HG03097 (cell line): ENCODE measurements at regions not wholly inside any gene's neighbourhood (a gene's known extent, or its start where the extent isn't known, plus 50 kb on each side); places are given as distances from the start of the nearest gene placed in this dataset.
"Not testable (repeated sequence)": the region's sequence is repeated elsewhere in the genome, so short reads cannot be mapped to it uniquely, and the experiment has no call there.

Experiments used
- ATAC-seq: cut with Tn5 transposase; IDR thresholded peaks from one replicate; pipeline ENCODE4 v1.9.1; 2021; ENCODE audit not compliant: unreplicated experiment, low FRiP score

DNA sequence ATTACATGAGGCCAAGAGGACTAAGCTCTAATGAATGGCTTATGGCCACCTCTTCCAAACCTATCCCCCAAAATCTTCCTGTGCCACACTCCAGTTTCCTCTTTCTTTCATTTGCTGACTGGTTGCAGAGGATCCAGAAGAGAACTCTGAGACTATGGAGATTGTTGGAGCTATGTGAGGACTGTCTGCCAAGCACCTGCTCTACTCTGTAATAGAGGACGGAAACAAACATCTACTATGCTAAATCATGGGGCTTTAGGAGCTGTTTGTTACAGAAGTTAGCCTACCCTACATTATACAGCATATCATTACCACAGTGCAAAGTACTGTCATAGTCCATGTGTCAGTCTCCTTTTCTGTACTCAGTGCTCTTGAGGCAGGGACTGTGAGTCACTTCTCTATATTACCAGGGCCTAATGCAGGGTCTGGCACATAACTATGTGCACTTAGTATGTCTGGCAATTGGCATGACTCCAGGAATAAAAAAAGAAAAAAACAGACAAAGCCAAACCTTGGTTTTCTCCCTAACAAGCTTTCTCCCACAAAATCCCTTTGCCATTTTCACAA, 95.1 kb downstream of the RPAP3 start:
- ATAC-seq: no peak

DNA sequence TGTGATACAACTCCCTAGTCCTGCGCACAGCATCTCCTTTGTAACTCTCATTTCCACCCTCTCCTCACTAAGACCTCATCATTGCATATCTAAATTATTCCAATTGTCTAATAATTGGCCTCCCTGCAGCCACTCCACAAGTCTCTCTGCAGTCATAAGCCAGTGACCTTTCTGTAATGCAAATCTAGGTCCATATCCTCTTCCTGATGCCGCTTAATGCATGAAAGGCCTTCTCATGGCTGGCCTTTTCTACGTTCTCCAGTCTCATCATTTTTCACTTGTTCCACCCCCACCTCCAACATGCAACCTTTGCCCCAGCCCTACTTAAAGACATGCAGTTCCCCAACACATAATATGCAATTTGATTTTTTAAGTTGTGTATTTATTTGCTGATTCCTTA, 96.0 kb downstream of the RPAP3 start:
- no peak for ATAC-seq

DNA sequence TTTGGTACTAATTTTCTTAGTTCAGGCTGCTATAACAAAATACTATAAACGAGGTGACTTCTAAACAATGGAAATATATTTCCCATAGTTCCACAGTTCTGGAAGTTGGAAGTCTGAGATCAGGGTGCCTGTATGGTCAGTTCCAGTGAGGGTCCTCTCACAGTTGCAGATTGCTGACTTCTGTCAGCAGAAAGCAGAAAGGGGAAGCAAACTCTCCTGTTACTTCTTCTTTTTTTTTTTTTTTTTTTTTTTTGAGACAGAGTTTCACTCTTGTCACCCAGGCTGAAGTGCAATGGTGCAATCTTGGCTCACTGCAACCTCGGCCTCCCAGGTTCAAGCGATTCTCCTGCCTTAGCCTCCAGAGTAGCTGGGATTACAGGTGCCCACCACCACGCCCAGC, 97.2 kb downstream of the RPAP3 start:
- ATAC-seq: not testable (repeated sequence)

- ATAC-seq: no peak
These were observed 101.5 kb downstream of the RPAP3 start for GRCh38 chr12:47604221-47604873.

GRCh38 chr12:47602949-47603558, 102.8 kb downstream of the RPAP3 start:
- ATAC-seq: no peak

GRCh38 chr12:47602325-47602724, 103.5 kb downstream of the RPAP3 start:
- ATAC-seq: no peak

DNA sequence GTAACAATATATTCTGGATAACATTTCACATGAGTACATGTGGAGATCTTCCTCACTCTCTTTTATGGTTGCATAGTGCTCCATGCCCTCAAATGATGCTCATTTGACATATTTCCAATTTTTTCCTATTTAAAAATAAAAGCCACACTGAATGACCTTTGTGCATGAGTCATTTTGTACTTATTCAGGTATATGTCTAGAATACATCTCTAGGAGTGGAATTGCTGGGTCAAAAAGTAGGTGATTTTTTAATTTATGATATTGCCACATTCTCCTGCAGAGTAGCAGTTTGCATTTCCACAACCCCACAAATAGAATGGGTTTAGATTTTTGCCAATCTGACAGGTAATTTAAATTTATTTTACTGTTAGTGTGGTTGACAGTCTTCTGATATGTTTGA, 104.8 kb downstream of the RPAP3 start:
- no peak for ATAC-seq

DNA sequence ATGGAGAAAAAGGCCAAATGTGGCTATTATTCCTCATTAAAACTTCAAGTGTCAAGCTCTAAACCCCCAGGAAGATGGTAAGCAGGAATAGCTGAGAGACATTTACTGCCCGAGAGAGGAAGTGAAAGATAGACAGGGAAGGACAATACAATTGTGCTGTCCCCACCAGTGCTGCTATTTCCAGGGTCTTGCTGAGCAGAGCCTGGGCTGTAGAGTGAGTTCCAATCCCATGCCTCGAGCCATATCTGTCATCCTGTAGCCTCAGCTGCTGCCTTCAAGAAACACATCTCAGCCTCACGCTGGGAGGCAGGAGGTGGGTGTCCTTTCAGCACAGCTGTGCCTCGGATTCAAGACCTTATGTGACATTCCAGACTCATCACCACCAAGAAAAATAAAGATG, 114.0 kb downstream of the RPAP3 start:
- no peak for ATAC-seq

- no peak for ATAC-seq
These were observed 114.5 kb downstream of the RPAP3 start for GRCh38 chr12:47591361-47591791.

DNA sequence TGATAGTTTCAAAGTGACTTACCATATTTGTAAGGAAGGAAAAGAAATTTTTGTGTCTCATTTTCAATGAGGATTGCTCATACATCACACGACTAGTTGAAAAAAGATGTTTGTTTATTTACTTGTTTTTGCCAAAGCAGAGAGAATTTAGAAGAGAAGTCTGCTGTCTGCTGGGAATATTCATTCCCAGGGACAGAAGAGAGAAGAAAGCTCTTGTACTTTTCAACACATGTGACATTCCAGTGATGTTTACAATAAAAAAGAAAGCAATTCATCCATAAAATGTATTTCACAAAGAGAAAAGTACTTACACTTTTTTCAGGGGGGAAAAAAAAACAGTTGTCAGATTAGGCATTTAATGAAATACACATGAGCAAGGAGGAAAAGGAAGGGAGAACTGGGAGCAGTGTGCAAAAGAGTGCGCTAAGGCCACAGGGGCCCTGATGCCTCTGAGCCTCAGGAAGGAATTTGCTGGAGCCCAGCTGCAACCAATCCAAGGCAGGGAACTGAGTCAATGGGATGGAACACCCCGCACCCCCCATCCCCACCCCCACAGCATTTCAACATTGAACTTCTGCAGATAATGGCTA, 115.0 kb downstream of the RPAP3 start:
- ATAC-seq: no peak

GRCh38 chr12:47586952-47587669, 118.7 kb downstream of the RPAP3 start:
- ATAC-seq: no peak

DNA sequence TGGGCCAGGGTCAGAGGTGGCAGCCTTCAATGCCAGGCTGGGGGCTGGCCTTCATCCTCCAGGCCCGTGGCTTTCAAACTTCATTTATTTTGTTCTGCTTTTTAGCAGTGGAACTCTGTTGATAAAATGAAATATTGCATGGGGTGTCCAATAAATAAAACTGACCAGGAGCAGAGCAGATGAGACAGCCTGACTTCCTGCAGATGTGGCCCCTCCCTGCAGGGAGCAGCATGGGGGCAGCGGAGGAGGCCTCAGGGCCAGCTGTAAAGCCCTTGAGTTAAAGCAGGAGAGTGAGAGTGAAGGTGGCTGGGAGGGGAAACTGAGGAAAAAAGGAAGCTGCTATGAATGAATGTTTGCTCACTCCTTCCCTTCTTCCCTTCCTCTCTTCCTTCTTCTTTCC, 120.3 kb downstream of the RPAP3 start:
- no peak for ATAC-seq

- ATAC-seq: no peak
These were observed 127.0 kb downstream of the RPAP3 start for GRCh38 chr12:47578836-47579235.

- no peak for ATAC-seq
These were observed 128.4 kb downstream of the RPAP3 start for GRCh38 chr12:47577206-47577989.

- ATAC-seq: no peak
These were observed 129.4 kb downstream of the RPAP3 start for GRCh38 chr12:47576289-47576945.

DNA sequence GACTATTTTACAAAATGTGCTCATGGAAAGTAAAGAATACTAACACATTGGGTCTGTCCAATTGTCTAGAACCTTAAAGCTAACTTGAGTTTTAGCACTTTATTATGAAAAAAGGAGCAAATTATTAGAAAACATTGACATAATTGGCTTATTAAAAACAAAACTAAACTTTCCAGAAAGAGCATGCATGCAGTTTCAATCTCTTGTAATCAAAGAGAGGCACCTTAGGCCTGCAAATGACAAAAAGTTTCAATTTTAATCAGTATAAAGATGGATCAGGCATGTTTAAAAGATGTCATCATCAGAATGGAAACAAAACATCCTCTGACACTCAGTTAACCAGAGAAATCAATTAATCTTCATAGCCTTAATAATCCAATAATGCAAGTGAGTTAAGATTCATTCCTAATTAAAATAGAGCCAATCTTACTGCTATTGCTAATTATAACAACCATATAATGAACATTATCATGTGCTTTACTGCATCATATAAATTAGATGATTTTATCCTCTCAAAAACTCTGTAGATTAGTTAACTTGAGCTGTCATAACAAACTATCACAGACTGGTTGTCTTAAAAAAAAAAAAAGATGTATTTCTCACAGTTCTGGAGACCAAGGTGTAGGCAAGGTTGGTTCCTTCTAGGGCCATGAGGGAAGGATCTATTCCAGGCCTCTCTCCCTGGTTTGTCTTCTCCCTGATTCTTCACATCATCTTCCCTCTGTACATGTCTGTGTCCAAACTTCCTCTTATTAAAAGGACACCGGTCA, 131.4 kb downstream of the RPAP3 start:
- no peak for ATAC-seq

GRCh38 chr12:47573146-47573659, 132.6 kb downstream of the RPAP3 start:
- ATAC-seq: no peak

DNA sequence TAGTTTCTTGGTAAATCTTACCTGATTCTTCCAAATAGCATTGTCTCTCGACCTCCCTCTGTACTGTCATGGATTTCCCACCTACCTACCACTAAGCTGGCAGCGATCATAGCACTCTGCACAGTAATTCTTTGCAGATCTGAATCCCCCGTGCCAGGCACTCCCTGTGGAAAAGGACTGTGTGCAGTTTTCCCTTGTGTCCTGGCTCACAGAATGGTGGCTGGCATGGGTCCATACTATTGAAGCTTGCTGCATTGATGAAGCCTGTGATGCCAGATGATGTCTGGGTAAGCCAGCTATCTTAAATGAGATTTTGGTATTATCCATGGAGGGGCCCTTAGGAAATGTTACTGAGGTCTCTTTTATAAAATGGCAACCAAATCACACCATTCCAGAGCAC, 135.7 kb downstream of the RPAP3 start:
- no peak for ATAC-seq

- no peak for ATAC-seq
These were observed 143.6 kb downstream of the RPAP3 start for GRCh38 chr12:47562201-47562600.
